Kasumi-1 (cell line): ENCODE measurements at regions not wholly inside any gene's neighbourhood (a gene's known extent, or its start where the extent isn't known, plus 50 kb on each side); places are given as distances from the start of the nearest gene placed in this dataset.
"Not testable (repeated sequence)": the region's sequence is repeated elsewhere in the genome, so short reads cannot be mapped to it uniquely, and the experiment has no call there.

Source experiments
- DNase-seq, 2 experiments: peaks; one replicate each; lab custom pipeline; 2025; lab: John Stamatoyannopoulos, UW

DNA sequence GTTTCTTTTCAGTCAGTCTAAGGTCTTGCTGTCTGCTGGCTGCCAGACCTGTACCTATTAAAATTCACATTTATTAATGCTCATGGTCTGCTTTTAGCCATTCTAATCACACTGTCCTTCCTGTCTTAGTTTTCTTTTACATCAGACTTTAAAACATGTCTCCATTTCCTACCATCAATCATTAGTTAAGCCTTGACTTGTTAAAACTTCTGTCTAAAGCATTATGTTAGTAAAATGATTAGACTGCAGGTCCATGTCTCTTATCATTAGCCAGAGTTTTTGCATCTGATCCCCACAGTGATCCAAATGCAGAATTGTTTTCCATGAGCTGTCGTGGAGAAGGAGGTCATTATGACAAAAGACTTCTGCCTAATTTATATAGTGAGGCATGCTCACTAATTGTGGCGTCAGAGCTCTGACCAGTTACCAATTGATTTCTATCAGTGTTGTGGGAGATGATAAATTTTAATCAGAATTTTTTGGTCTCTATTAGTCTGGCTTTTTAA lies 226.5 kb downstream of the DKK1 start:
- no peak for DNase-seq

- no peak for DNase-seq
Observed at GRCh38 chr10:52541006-52541473, 227.0 kb downstream of the DKK1 start.

DNA sequence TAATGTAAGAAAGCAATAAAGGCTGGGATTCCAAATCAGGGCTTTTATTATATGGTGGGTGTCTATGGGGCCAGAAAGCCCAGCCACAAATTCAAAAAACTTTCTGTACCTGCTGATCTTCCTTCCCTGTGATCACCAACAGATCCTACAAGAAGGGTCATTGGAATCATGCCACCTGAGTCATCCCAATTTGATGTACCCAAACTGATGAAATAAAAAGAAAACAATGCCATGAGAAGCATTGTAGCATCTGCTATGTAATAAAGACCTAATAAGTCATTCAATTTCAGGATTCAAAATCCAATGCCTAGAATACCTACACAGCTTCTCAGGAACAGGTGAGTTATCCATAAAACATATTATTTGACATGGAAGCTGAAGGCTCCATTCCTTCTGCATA lies 228.8 kb downstream of the DKK1 start:
- no peak for DNase-seq

DNA sequence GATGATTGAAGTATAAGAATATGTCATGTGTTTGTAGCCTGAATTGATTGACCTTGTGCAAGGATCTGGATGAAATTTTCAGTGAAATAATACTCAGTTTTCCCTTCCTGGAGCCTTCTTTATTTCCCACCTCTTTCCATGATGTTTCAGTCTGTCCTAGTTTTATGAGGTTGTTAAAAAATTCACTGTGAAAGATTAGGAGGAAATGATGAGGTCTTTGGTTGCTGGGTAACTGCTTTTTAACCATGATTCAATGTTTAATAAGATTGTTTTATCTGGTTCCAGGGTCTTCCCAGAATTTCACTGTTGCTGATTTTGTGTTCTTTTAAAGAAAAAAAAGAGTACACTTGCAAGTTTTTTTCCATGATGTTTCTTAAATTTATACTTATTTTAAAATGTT lies 221.5 kb downstream of the MBL2 start:
- no peak for DNase-seq

DNA sequence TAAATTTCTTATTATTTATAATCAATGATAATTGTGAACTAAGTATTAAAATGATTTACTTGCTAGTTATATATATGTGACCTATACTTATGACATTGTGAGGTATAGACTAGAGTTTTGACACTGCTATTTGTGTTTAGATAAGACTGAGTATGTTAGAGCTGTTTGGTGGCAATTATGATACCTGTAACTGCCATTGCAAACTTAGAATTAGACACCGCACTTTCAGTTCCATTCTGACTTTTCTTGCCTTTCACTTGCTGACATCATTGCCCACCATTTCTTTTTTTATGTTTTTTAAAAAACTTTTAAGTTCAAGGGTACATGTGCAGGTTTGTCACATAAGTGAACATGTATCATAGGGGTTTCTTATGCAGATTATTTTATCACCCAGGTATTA lies 214.5 kb downstream of the MBL2 start:
- DNase-seq: no peak

- DNase-seq: no peak
Observed at GRCh38 chr10:52561322-52561721, 211.3 kb downstream of the MBL2 start.

DNA sequence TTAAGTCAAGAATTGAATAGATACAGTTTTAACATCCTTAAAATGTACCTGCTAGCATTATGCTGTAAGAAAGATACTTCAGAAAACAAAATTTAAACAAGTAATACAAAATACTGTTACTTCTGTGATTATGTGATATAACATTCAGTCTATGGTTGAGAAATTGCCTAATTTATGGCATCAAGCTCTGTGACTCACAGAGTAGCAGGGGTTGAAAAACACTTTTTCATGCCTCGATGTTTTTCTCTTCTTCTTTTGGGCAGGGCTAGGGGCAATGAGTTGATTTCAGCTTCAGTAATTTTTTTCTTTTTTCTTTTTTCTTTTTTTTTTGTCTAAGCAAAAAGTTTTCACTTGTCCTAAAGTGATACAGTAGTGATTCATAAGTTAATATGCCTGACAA lies 209.2 kb downstream of the MBL2 start:
- no peak for DNase-seq

DNA sequence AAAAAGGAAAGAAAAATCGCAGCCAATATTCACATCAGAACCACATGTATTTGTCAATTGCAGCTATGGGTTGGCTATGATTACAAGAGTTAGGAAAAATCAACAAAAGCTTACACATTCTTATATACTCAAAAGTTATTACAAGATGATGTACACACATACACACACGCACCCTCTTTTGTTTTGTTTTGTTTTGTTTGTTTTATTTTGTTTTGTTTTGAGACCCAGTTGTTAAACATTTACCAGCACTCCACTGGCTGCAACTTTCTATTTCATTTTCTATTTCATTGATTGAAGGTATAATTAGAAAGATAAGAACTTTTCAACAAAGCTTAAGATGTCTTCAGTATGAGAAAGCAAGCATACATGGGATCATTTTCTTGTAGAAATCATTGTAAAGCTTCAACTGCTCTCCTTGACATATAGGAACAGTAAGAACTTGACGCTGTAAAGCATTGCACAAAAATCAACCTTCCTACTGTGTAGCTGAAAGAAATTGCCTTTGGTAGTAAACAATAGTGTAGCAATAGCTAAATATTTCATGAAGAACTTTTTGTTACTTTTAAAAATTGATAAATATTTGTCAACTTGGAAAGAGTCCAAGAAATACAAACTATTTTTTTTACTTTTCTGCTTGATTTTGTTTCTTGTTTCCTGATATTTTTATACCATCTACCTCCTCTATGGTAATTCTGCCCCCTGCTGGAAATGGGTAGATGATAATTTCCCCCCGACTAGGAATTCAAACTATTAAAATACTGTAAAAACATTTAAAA lies 205.9 kb downstream of the MBL2 start:
- DNase-seq: peak; percentile 46 to 73

- no peak for DNase-seq
Observed at GRCh38 chr10:52567247-52567580, 205.4 kb downstream of the MBL2 start.

DNA sequence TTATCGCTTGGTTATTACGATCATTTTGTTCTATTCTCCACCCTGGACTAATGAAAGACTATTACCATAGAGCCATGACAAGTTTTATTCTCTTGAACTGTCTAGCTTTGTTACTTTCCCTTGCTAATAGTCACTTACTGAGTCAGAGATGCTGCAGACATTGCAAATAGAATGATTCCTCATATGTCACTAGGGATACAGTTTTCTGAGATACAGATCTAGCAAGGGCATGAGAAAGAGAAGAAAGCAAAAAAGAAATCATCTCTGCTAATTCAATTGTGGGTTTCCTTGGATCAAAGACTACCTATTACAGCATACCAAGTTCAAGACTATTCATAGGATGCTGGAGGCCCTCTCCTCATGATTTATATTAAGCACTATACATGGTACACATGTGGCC lies 204.3 kb downstream of the MBL2 start:
- DNase-seq: no peak

- DNase-seq: no peak
Observed at GRCh38 chr10:52570490-52570889, 202.1 kb downstream of the MBL2 start.

DNA sequence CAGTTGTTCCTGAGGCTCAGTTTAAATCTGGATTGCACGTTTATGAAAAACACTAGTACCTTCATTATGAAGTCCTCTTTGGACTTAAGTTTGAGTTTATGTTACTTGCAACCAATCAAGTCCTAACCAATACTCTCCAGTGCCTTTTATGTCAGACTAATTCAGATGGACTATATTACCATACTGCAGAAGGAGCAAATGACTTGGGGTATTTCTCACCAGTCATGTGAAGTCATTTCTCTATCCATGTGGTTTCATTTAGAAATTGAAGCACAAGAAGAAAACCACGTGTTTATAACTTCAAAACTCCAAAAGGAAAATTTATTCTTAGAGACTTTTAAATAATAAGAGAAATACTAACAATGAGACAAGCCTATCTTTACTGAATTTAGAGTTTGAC lies 201.6 kb downstream of the MBL2 start:
- DNase-seq: no peak

DNA sequence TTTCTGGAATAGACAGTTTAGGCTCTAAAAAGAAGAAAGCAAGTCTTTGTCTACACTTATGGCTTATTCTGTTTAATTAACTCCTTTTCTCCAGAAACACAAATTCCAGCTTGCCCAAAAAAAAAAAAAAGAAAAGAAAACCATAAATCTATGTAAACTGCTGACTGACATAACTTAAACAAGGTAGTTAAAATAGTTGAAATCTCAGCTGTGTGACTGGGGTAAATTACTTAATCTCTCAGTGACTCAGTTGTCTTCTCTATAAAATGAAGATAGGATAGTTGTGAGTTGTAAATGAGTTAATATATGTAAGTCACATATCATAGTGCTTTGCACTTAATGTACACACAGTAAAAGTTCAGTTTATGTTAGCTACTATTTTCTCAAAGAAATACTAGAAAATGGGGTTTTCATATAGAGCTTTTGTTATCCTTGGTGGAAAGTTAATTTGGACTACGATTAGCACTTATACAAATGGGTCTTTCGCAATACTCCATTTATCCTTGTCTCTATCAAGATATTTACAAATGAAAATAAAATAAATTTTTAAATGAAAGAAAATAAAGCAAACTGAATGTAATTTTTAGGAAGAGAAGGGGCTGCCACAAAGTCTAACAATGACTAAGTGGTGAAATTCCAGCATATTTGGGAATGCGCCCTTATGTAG lies 200.9 kb downstream of the MBL2 start:
- DNase-seq: no peak

GRCh38 chr10:52573347-52573746 lies 199.2 kb downstream of the MBL2 start:
- DNase-seq: no peak

DNA sequence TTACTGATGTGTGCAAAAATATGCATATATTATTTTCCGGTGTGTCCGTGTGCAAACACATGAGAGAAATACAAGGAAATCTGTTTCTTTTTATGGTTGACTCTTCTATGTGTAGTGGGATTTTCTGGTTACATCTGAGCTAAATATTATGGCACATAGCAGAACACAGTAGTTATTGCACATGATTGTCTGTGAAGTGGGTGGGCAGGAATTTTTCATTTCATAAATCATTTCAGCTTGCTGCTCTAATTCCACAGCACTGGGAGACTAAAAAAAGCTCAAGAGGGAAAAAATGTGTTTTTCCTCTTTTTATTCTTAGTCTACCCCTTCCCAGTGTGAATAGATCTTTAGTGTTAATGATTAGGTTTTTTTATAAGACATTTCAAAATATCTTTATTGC lies 197.9 kb downstream of the MBL2 start:
- no peak for DNase-seq

DNA sequence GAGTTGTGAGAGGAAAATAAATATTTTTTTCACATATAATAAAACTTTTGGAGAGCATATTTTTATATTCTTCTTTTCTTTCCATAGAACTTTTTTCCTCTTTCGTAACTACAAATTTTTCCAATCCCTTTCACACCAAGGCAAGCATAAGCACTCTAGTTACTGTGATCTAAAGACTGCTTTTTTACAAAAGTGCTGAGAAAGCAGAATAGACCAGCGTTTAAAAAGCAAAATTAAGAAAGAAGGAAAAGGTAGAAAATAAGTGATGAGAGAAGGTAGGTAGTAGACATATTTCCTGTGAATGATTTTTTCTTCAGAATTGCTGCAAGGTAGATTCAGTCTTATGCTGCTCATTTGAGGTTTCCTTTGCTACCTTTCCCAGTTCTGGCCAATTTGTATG lies 195.5 kb downstream of the MBL2 start:
- DNase-seq: no peak

DNA sequence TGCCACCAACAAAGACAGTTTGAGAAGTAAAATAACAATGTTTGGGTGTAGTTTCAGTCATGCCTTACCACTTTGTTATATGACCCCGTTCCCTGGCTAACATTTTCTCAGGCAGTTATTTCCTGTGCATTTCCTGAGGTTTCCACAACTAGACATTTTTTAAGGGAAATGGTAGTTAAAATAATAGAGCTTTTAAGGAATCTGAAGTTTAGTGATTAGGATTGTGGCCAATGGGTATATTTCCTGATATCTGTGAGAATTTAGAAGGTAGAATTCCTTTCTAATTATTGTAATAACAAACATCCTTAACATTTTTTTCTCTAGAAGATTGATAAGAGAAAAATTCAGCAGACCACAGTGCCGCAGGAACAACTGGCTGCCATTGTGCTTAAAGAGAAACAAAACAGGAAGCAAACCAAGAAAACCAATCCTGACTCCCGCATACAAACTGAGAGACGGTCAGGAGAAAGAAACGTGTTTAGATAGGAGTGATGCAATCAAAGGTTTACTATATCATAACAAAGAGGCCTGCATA lies 193.6 kb downstream of the MBL2 start:
- DNase-seq: no peak

DNA sequence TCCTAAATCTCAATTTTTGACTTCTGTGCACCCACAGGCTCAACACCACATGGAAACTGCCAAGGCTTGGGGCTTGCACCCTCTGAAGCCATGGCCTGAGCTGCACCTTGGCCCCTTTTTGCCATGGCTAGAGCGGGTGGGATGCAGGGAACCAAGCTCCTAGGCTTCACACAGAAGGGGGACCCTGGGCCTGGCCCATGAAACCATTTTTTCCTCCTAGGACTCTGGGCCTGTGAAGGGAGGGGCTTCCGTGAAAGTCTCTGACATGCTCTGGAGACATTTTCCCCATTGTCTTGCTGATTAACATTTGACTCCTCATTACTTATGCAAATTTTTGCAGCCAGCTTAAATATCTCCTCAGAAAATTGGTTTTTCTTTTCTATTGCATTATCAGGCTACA lies 190.9 kb downstream of the MBL2 start:
- not testable (repeated sequence) for DNase-seq

DNA sequence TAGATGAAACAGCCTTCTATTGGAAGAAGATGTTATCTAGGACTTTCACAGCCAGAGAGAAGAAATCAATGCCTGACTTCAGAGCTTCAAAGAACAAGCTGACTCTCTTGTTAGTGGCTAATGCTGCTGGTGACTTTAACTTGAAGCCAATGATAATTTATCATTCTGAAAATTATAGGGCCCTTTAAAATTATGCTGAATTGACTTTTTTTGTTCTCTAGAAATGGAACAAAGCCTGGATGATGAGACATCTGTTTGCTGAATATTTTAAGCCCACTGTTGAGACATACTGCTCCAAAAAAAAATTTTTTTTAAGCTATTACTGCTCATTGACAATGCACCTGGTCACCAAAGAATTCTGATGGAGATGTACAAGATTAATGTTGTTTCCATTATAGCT lies 189.2 kb downstream of the MBL2 start:
- DNase-seq: no peak

- no peak for DNase-seq
Observed at GRCh38 chr10:52586710-52587109, 185.9 kb downstream of the MBL2 start.

- no peak for DNase-seq
Observed at GRCh38 chr10:52597189-52597863, 175.3 kb downstream of the MBL2 start.

GRCh38 chr10:52598936-52599335 lies 173.6 kb downstream of the MBL2 start:
- DNase-seq: no peak
